Colonic mucosa (tissue), 4 donors: ENCODE measurements at regions not wholly inside any gene's neighbourhood (a gene's known extent, or its start where the extent isn't known, plus 50 kb on each side); places are given as distances from the start of the nearest gene placed in this dataset.

Experiments used
- DNase-seq: peaks from one replicate; pipeline ENCODE4 v3.0.0-alpha.2; 2020
- H3K27ac ChIP-seq: fragments of 200-600 bp; one replicate; pipeline ENCODE4 v1.8.0; 2021
- H3K27me3 ChIP-seq: fragments of 200-600 bp; one replicate; pipeline ENCODE4 v1.8.0; 2021
- H3K36me3 ChIP-seq: fragments of 200-600 bp; one replicate; pipeline ENCODE4 v1.8.0; 2021
- H3K4me1 ChIP-seq: fragments of 200-600 bp; one replicate; pipeline ENCODE4 v1.8.0; 2021; ENCODE audit warnings: mild to moderate bottlenecking
- H3K4me3 ChIP-seq: fragments of 200-600 bp; one replicate; pipeline ENCODE4 v1.8.0; 2021
- H3K9ac ChIP-seq, 2 donors: one replicate each; pipeline ENCODE4 v1.7.0; 2013; ENCODE audit warnings: control low read depth in 2 of 2, low read depth in 2 of 2, low read length in 2 of 2
- H3K9me3 ChIP-seq: fragments of 200-600 bp; one replicate; pipeline ENCODE4 v1.8.0; 2021
- CTCF ChIP-seq: fragments of 200-600 bp; IDR thresholded peaks from one replicate; pipeline ENCODE4 v1.8.0; 2022; ENCODE audit warnings: antibody characterized with exemption, mild to moderate bottlenecking
- intact Hi-C: fragments of 100-400 bp; cut with DNase I; formaldehyde crosslinking; loops from one replicate; pipeline ENCODE4 v1.14.1; 2022
- donor health status: healthy.
- donor health status: DM: no; HTN: no; CAD: no.
- donor health status: DM: no; HTN: no; CAD: no.

- Histone ChIP-seq H3K9ac (no peak overlapping the region), H3K4me1 (no peaks in the 10 kb centered on the region), H3K27ac (peak overlapping the region; percentile 32), H3K9me3 (no peaks in the 10 kb centered on the region), H3K4me3 (no peak overlapping the region), H3K27me3 (no peaks in the 10 kb centered on the region), H3K36me3 (no peaks in the 10 kb centered on the region)
- no peak for TF ChIP-seq CTCF
- DNase-seq = no peak
- intact Hi-C loops = loop anchor here (10.0 kb wide), 1 partner anchor 98 kb away; no protein-coding TSS in a partner anchor
Measured at GRCh38 chr5:68382640-68383039, 167.1 kb downstream of the PIK3R1 start.

- no peaks in the 10 kb centered on the region for H3K9me3 ChIP-seq
- DNase-seq = peak; percentile 55
- no peaks in the 10 kb centered on the region for H3K4me1 ChIP-seq
- H3K27me3 ChIP-seq = no peaks in the 10 kb centered on the region
- TF ChIP-seq CTCF = no peak
- peak overlapping the region; percentile 32 for H3K27ac ChIP-seq
- H3K9ac ChIP-seq = peak overlapping the region in 1 of 2 donors; percentile 14
- H3K36me3 ChIP-seq = no peaks in the 10 kb centered on the region
- H3K4me3 ChIP-seq = no peak overlapping the region
- intact Hi-C loops = loop anchor here (10.0 kb wide), 1 partner anchor 99 kb away; no protein-coding TSS in a partner anchor
Measured at GRCh38 chr5:68383888-68384310, 168.3 kb downstream of the PIK3R1 start.

GRCh38 chr5:68384936-68385594, 169.5 kb downstream of the PIK3R1 start:
- Histone ChIP-seq H3K9ac (no peak overlapping the region), H3K27me3 (no peaks in the 10 kb centered on the region), H3K27ac (peak overlapping the region; percentile 32), H3K4me1 (no peaks in the 10 kb centered on the region), H3K9me3 (no peaks in the 10 kb centered on the region), H3K36me3 (no peaks in the 10 kb centered on the region), H3K4me3 (no peak overlapping the region)
- DNase-seq = no peak
- TF ChIP-seq CTCF = no peak
- intact Hi-C loops = loop anchor here (10.0 kb wide), 1 partner anchor 100 kb away; no protein-coding TSS in a partner anchor

GRCh38 chr5:68385936-68386335, 170.4 kb downstream of the PIK3R1 start:
- no peak for TF ChIP-seq CTCF
- intact Hi-C loops = loop anchor here (10.0 kb wide), 1 partner anchor 101 kb away; no protein-coding TSS in a partner anchor
- Histone ChIP-seq H3K4me3 (no peak overlapping the region), H3K27me3 (no peaks in the 10 kb centered on the region), H3K9me3 (no peaks in the 10 kb centered on the region), H3K27ac (no peak overlapping the region), H3K4me1 (no peaks in the 10 kb centered on the region), H3K9ac (no peak overlapping the region), H3K36me3 (no peaks in the 10 kb centered on the region)
- no peak for DNase-seq

GRCh38 chr5:68387074-68387796, 171.7 kb downstream of the PIK3R1 start:
- intact Hi-C loops = loop anchor here (10.0 kb wide), 1 partner anchor 102 kb away; no protein-coding TSS in a partner anchor
- H3K36me3 ChIP-seq = no peaks in the 10 kb centered on the region
- no peaks in the 10 kb centered on the region for H3K9me3 ChIP-seq
- no peak overlapping the region for H3K9ac ChIP-seq
- TF ChIP-seq CTCF = no peak
- no peaks in the 10 kb centered on the region for H3K27me3 ChIP-seq
- H3K27ac ChIP-seq = no peak overlapping the region
- no peak overlapping the region for H3K4me3 ChIP-seq
- no peaks in the 10 kb centered on the region for H3K4me1 ChIP-seq
- no peak for DNase-seq
